GM19043 (cell line): ENCODE measurements at regions not wholly inside any gene's neighbourhood (a gene's known extent, or its start where the extent isn't known, plus 50 kb on each side); places are given as distances from the start of the nearest gene placed in this dataset.
"Not testable (repeated sequence)": the region's sequence is repeated elsewhere in the genome, so short reads cannot be mapped to it uniquely, and the experiment has no call there.

Source experiments
- ATAC-seq: cut with Tn5 transposase; IDR thresholded peaks from one replicate; pipeline ENCODE4 v1.9.1; 2021; ENCODE audit warnings: low read depth; ENCODE audit not compliant: unreplicated experiment

- no peak for ATAC-seq
Observed at GRCh38 chr15:87686339-87686738, 570.2 kb downstream of the NTRK3 start.

- ATAC-seq, result no peak
Observed at GRCh38 chr15:87682527-87682926, 574.0 kb downstream of the NTRK3 start.

- no peak for ATAC-seq
Observed at GRCh38 chr15:87681104-87681503, 575.4 kb downstream of the NTRK3 start.

- no peak for ATAC-seq
Observed at GRCh38 chr15:87680208-87680607, 576.3 kb downstream of the NTRK3 start.

GRCh38 chr15:87675271-87675670 lies 581.3 kb downstream of the NTRK3 start:
- no peak for ATAC-seq

- ATAC-seq, result no peak
Observed at GRCh38 chr15:87672309-87673288, 583.9 kb downstream of the NTRK3 start.

- no peak for ATAC-seq
Observed at GRCh38 chr15:87671289-87671688, 585.2 kb downstream of the NTRK3 start.

- ATAC-seq, result no peak
Observed at GRCh38 chr15:87669846-87670245, 586.7 kb downstream of the NTRK3 start.

GRCh38 chr15:87668768-87669564 lies 587.6 kb downstream of the NTRK3 start:
- ATAC-seq, result not testable (repeated sequence)

- ATAC-seq, result no peak
Observed at GRCh38 chr15:87667643-87668042, 588.9 kb downstream of the NTRK3 start.

GRCh38 chr15:87662575-87662974 lies 594.0 kb downstream of the NTRK3 start:
- ATAC-seq, result no peak

GRCh38 chr15:87661454-87662355 lies 594.8 kb downstream of the NTRK3 start:
- ATAC-seq, result no peak

GRCh38 chr15:87660251-87661129 lies 596.0 kb downstream of the NTRK3 start:
- ATAC-seq, result no peak

- no peak for ATAC-seq
Observed at GRCh38 chr15:87656372-87656771, 600.2 kb downstream of the NTRK3 start.

- ATAC-seq, result no peak
Observed at GRCh38 chr15:87653646-87654045, 602.9 kb downstream of the NTRK3 start.

- ATAC-seq, result no peak
Observed at GRCh38 chr15:87649175-87649574, 607.4 kb downstream of the NTRK3 start.

- no peak for ATAC-seq
Observed at GRCh38 chr15:87648278-87648677, 608.3 kb downstream of the NTRK3 start.

- ATAC-seq, result no peak
Observed at GRCh38 chr15:87645723-87646122, 610.8 kb downstream of the NTRK3 start.

- ATAC-seq, result not testable (repeated sequence)
Observed at GRCh38 chr15:87642997-87643396, 613.5 kb downstream of the NTRK3 start.
